SK-N-MC (cell line): ENCODE measurements at regions not wholly inside any gene's neighbourhood (a gene's known extent, or its start where the extent isn't known, plus 50 kb on each side); places are given as distances from the start of the nearest gene placed in this dataset.

Source experiments
- EZH2 ChIP-seq: fragments of 200-600 bp; sonication (generic); IDR thresholded peaks from one replicate; pipeline ENCODE4 v1.6.1; 2017; ENCODE audit warnings: antibody characterized with exemption
- POLR2AphosphoS5 ChIP-seq: IDR thresholded peaks from 2 replicates; pipeline ENCODE4 v1.6.1; 2012; ENCODE audit warnings: mild to moderate bottlenecking, low read depth, low read length, borderline replicate concordance

- TF ChIP-seq EZH2 (no peak), POLR2AphosphoS5 (no peak)
Measured at GRCh38 chr2:142745691-142746090, 131.8 kb upstream of the KYNU start.
